NCI-H510A (cell line): ENCODE measurements at regions not wholly inside any gene's neighbourhood (a gene's known extent, or its start where the extent isn't known, plus 50 kb on each side); places are given as distances from the start of the nearest gene placed in this dataset.

Source experiments
- DNase-seq: peaks from one replicate; lab custom pipeline; 2025; lab: John Stamatoyannopoulos, UW

DNA sequence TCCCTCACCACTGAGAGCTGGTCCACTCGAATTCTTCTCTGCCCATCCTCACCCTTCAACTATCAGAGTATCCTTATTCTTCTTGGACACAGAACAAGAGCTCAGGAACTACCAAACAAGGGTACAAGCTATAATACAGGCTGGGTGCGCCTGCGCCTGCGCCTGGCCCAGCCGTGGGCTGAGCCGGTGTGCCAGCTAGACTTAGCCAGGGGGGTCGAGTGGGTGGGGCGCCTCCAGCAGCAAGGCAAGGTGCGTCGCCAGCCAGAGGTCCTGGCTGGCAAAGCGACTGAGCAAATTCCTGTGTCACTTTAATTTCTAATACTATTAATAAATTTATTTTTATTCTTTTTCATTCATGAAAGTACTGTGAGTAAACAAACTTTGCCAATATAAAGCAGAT lies 1072.6 kb upstream of the PIK3C3 start:
- no peak for DNase-seq

DNA sequence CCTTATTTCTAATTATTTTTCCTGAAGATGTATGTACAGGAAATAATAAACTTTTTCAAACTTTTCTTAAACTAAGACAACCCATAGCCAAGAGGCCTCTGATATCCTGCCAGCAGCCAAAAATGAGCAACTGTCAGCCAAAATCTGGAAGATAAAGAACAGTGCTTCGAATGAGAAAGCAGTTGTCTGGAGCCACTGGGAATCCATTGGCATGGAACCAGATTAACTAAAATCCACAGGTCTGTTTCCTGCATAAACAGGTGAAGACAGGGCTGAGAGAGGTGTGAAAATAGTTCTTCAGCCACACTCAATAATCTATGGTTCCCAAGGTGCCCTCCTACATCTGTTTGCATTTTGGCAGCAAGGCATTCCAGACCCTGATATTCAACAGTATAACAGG lies 1076.7 kb upstream of the PIK3C3 start:
- no peak for DNase-seq

- no peak for DNase-seq
Observed at GRCh38 chr18:40877096-40877495, 1077.9 kb upstream of the PIK3C3 start.

- no peak for DNase-seq
Observed at GRCh38 chr18:40875101-40875615, 1079.9 kb upstream of the PIK3C3 start.

GRCh38 chr18:40874233-40874632 lies 1080.8 kb upstream of the PIK3C3 start:
- DNase-seq, result no peak

- DNase-seq, result no peak
Observed at GRCh38 chr18:40868110-40868858, 1086.8 kb upstream of the PIK3C3 start.

DNA sequence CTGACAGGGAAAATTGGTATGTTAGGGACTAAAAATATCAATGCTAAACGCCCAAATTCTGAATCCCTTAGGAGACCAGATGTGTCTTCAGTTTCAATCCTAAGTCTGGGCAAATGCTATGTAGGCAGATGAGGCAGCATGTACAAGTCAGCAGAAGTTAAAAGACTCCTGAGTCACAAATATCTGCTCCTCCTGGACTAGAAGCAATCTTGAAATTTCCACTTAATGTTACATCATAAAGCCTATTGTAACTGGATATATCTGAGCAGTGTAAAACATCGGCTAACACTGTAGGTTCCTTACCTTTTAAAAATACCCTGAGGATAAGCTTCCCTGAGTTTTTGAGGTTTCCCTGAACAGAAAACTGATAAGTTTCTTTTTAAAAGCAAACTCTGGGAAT lies 1087.6 kb upstream of the PIK3C3 start:
- no peak for DNase-seq

DNA sequence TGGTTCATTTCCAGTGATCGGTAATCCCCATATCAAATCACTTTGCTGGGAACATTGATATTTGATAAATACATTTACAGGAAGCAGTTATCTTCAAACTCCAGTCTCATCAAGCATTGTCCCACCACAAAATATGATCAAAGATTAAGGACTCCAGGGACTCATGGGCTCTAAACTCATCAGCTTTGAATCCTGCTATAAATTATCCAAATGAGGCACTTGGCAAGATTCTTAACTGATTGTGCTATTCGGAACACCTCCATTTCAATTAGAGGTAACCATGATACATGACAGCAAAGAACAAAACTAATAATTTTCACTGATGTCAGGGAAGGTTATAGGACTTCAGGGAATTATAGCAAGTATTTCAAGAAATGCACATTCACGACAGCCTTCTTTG lies 1088.1 kb upstream of the PIK3C3 start:
- DNase-seq, result no peak

DNA sequence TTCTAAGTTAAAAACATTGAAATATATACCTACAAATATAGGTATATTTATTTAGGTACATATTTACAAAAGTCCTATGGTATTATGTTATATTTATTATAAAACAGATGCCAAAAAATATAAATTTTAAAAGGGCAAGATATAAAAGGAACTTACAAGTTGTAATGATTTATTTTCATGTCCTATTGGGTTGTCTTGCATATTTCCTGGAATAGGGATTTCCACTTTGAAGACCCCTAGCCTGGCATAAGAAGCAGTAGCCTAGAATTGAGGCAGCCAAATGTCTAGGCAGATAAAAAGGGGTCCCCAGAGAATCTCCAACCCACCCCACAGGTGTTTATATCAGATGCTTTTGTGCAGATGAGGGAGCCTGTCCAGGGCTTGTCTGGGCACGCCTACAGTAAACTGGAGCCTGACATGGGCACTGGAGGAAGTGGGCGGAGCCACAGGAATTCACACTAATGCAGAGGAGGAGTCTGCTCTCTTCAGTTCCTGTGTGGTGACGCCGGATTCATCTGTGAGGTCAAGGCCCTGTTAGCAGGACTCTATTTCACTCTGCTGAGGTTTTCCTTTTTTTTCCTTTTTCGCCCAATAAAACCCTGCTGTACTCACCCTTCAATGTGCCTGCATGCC lies 1088.9 kb upstream of the PIK3C3 start:
- peak; percentile 6 for DNase-seq

- DNase-seq, result no peak
Observed at GRCh38 chr18:40864846-40865245, 1090.2 kb upstream of the PIK3C3 start.

DNA sequence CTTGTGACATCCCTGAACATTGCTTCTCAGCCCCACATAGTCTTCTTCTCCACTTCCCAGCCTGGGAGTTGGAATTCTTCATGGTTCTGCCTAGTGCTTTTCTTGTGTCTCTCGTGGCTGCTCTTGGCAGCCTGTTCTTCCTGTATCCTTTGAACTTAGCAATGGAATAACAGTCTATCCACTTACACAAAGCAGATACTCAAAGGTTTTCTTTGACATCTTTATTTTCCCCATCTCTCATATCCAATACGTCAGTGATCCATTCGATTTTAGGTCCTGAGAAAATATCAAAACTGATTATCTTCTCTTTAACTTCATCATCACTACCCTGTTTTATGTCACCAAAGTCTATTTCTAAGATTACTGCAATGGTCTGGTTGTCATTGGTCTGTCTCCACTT lies 1091.2 kb upstream of the PIK3C3 start:
- DNase-seq, result no peak

DNA sequence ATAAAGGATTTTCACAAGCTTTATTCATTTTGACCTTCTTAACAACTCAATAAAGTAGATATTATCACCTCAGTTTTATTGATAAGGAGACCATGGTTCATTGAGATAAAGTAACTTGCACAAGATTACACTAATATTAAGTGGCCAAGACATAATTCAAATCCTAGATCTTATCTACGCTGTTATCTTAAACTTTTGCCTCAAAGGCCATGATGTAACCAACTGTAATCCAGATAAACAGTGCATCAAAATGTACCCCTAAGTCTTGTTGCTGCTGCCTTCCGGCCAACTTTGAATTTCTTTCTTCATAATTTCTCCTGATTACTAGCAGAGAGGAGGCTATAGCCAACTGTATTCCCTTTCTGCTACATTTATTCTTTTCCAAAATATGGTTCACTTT lies 1094.8 kb upstream of the PIK3C3 start:
- DNase-seq, result no peak

- no peak for DNase-seq
Observed at GRCh38 chr18:40855661-40856060, 1099.4 kb upstream of the PIK3C3 start.

GRCh38 chr18:40852406-40852805 lies 1102.6 kb upstream of the PIK3C3 start:
- DNase-seq, result no peak

GRCh38 chr18:40851014-40851429 lies 1104.0 kb upstream of the PIK3C3 start:
- no peak for DNase-seq

GRCh38 chr18:40849886-40850285 lies 1105.1 kb upstream of the PIK3C3 start:
- no peak for DNase-seq

- no peak for DNase-seq
Observed at GRCh38 chr18:40841467-40841866, 1113.6 kb upstream of the PIK3C3 start.

DNA sequence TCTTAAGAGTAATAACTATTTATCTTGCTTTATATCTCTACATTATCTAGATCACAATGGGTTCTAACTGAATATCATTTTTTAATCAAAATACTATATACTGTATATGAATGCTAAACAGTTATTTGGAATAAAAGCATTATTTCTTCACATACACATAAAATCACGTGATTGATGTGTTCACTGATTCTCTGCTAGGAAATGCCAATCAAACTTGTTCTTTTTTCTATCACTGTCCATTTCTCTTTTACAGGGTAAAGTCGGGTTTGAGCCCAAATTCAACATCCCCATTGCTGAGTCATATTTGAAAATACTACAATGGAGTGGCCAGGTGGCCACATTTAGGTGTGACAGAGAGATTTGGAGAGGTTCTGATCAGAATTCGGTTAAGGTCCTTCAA lies 1114.0 kb upstream of the PIK3C3 start:
- DNase-seq, result no peak

DNA sequence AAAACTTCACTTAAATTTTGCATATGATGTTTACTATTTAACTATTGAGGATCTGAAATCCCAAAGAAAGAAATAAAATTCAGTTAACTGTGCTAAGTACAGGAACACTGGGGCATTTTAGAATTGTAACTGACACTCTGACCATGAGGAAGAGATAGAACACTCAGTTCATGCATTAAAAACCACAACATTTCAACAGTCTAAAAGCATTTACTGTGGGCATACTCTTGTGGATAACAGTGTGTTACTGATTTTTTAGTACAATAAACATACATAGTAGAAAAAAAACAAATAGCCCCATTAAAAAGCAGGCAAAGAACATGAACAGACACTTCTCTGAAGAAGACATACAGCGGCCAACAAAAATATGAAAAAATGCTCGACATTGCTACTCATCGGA lies 1122.7 kb upstream of the PIK3C3 start:
- no peak for DNase-seq

- no peak for DNase-seq
Observed at GRCh38 chr18:40824291-40824690, 1130.7 kb upstream of the PIK3C3 start.

GRCh38 chr18:40821596-40822243 lies 1133.3 kb upstream of the PIK3C3 start:
- DNase-seq, result no peak

DNA sequence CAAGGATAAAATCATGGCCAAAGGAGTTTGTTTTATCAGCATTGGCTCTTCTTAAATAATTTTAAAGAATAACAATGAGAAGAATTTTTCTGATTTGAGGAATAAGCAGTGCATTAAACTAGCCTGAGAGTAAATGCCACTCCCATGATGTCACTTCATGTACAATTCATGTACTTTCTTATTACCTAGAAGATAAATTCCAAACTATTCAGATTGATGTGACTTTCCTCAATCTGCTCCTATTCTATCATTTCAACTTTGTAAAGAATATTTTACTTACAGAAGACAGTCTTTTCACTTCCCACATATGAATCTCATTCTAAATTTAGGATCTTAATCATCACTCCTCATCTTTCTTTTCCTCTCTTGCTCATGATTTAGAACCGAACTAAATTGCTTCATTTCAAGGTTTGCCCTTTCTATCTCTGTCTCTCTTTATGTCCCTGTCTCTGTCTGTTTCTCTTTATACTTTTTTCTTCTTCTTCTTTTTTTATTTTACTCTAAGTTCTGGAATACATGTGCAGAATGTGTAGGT lies 1142.0 kb upstream of the PIK3C3 start:
- DNase-seq, result no peak

DNA sequence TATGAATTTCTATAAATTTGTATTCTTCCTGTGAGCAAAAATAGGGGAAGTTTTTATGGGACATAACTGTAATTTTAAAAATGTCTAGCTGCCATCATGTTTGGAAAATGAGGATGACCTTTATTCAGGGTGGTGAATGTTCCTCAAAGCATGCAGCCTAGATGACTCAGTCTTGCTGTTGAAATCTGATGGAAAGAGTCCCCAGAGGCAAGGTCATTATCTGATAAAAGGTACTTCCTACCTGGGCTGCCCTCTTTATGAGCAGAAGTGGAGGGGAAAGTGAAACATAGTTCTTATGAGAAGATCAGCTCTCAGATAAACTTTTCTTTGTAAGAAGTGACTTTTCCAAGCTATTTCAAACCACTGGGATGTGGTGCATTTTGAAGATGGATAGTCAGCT lies 1144.7 kb upstream of the PIK3C3 start:
- no peak for DNase-seq
